Parathyroid adenoma (tissue), 2 donors: ENCODE measurements at regions not wholly inside any gene's neighbourhood (a gene's known extent, or its start where the extent isn't known, plus 50 kb on each side); places are given as distances from the start of the nearest gene placed in this dataset.
A peak's percentile ranks its signal among the peaks of the same experiment; 100 is the strongest.

Experiments
- H2AFZ ChIP-seq: fragments of 300-600 bp; sonication (generic); one replicate; pipeline ENCODE4 v1.7.0; 2017; ENCODE audit warnings: antibody characterized with exemption, mild to moderate bottlenecking
- H3K27ac ChIP-seq: fragments of 300-600 bp; sonication (generic); one replicate; pipeline ENCODE4 v1.7.0; 2017
- H3K27me3 ChIP-seq: fragments of 300-600 bp; sonication (generic); one replicate; pipeline ENCODE4 v1.7.0; 2017; ENCODE audit warnings: low read length; ENCODE audit not compliant: control insufficient read depth, insufficient read depth
- H3K36me3 ChIP-seq: fragments of 300-600 bp; sonication (generic); one replicate; pipeline ENCODE4 v1.7.0; 2017; ENCODE audit warnings: low read length; ENCODE audit not compliant: control insufficient read depth, insufficient read depth
- H3K4me1 ChIP-seq: fragments of 300-600 bp; sonication (generic); one replicate; pipeline ENCODE4 v1.7.0; 2017; ENCODE audit warnings: control low read depth
- H3K4me2 ChIP-seq: fragments of 300-600 bp; sonication (generic); one replicate; pipeline ENCODE4 v1.7.0; 2017; ENCODE audit warnings: low read length
- H3K4me3 ChIP-seq: fragments of 300-600 bp; sonication (generic); one replicate; pipeline ENCODE4 v1.7.0; 2017; ENCODE audit warnings: low read depth, low read length
- H3K79me2 ChIP-seq: fragments of 300-600 bp; sonication (generic); one replicate; pipeline ENCODE4 v1.7.0; 2017; ENCODE audit warnings: control low read depth
- H3K9ac ChIP-seq: fragments of 300-600 bp; sonication (generic); one replicate; pipeline ENCODE4 v1.7.0; 2017; ENCODE audit warnings: mild to moderate bottlenecking
- H3K9me3 ChIP-seq: fragments of 300-600 bp; sonication (generic); one replicate; pipeline ENCODE4 v1.7.0; 2017; ENCODE audit warnings: low read length; ENCODE audit not compliant: control insufficient read depth
- CTCF ChIP-seq: fragments of 300-600 bp; sonication (generic); IDR thresholded peaks from one replicate; pipeline ENCODE4 v1.7.0; 2017; ENCODE audit warnings: antibody characterized with exemption, mild to moderate bottlenecking
- donor health status: primary hyperparathyroidism.

DNA sequence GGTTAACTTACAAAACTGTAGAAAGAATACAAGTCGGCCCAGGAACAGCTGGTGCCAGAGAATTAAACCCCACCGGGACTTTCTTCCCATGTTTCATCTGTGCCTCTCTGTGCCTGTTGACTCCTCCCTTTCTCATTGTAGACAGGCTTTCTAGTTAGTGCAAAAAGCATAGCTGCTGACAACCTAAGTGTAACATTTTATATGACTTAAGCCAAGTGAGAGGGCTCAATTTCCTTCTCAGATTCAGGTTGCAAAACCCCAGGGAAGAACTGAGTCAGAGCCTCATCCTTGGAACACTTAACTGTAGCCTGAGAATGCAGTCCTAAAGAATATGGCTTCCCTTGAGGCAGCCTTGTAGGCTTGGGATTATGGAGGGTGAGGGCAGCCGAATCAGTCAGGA lies 302.5 kb upstream of the AZI2 start:
- H3K27ac ChIP-seq = no peak overlapping the region
- H3K79me2 ChIP-seq = no peaks in the 10 kb centered on the region
- H3K9me3 ChIP-seq = no peaks in the 10 kb centered on the region
- no peaks in the 10 kb centered on the region for H3K27me3 ChIP-seq
- H3K9ac ChIP-seq = no peak overlapping the region
- no peak overlapping the region for H3K4me2 ChIP-seq
- no peak overlapping the region for H2AFZ ChIP-seq
- no peaks in the 10 kb centered on the region for H3K36me3 ChIP-seq
- no peak for TF ChIP-seq CTCF
- H3K4me1 ChIP-seq = no peaks in the 10 kb centered on the region
- no peak overlapping the region for H3K4me3 ChIP-seq

- no peak overlapping the region for H3K4me3 ChIP-seq
- H3K9ac ChIP-seq = no peak overlapping the region
- H3K36me3 ChIP-seq = no peaks in the 10 kb centered on the region
- H3K4me2 ChIP-seq = no peak overlapping the region
- H3K27ac ChIP-seq = no peak overlapping the region
- no peak for TF ChIP-seq CTCF
- H3K27me3 ChIP-seq = no peaks in the 10 kb centered on the region
- H3K79me2 ChIP-seq = no peaks in the 10 kb centered on the region
- H2AFZ ChIP-seq = no peak overlapping the region
- no peaks in the 10 kb centered on the region for H3K4me1 ChIP-seq
- no peaks in the 10 kb centered on the region for H3K9me3 ChIP-seq
Measured at GRCh38 chr3:28664123-28664522, 315.5 kb upstream of the AZI2 start.

DNA sequence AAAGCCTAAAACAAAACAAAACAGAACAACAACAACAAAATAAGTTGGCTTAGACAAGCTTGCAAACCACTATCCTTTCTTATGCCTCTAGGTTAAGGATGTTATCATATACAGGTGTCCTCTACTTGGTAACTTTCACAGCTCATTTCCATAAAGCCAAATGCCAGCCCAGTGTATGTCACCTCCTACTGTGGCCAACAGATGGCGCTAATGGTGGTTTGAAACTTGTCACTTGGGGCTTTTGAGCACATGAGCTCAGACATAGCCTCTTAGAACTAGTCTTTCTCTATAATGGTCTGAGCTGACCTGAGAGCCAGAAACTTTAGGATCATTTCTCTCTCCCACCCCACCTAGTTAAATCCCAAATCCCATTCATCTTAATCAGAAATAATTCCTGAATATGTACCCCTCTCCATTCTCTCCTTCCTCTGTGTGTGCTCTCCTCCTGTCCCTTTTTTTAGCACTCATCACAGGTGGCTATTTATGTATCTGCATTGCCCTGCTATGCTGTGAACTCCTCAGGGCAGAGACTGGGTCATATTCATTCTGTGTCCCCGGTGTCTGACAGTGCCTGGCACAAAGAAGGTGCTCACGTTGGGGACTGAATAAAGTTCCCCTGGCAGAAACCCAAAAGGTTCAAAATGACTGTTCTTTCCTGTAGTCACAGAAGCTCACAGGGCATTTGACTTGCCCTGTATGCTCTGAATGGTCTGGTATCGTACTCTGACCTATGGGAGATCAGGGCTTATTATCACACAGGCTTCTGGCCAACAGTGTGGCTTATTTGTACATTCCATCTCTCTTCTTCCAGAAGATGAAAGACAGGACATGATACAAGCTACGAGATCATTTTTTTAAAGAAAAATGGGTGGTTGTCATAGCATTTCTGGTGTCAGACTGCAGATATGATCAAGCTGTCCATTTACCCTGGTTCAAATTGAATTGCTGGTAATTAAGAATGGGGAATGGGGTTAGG lies 319.3 kb upstream of the AZI2 start:
- H3K9ac ChIP-seq = no peak overlapping the region
- peak; percentile 45 for TF ChIP-seq CTCF
- no peak overlapping the region for H3K4me3 ChIP-seq
- no peak overlapping the region for H3K27ac ChIP-seq
- no peaks in the 10 kb centered on the region for H3K36me3 ChIP-seq
- H3K4me2 ChIP-seq = no peak overlapping the region
- H3K79me2 ChIP-seq = no peaks in the 10 kb centered on the region
- H3K4me1 ChIP-seq = no peaks in the 10 kb centered on the region
- no peaks in the 10 kb centered on the region for H3K9me3 ChIP-seq
- H2AFZ ChIP-seq = no peak overlapping the region
- H3K27me3 ChIP-seq = no peaks in the 10 kb centered on the region

- Histone ChIP-seq H3K4me1 (no peaks in the 10 kb centered on the region), H3K27ac (no peak overlapping the region), H2AFZ (no peak overlapping the region), H3K9me3 (no peaks in the 10 kb centered on the region), H3K9ac (no peak overlapping the region), H3K4me3 (no peak overlapping the region), H3K79me2 (no peaks in the 10 kb centered on the region), H3K4me2 (no peak overlapping the region), H3K27me3 (no peaks in the 10 kb centered on the region), H3K36me3 (no peaks in the 10 kb centered on the region)
- no peak for TF ChIP-seq CTCF
Measured at GRCh38 chr3:28669870-28670269, 321.2 kb upstream of the AZI2 start.

DNA sequence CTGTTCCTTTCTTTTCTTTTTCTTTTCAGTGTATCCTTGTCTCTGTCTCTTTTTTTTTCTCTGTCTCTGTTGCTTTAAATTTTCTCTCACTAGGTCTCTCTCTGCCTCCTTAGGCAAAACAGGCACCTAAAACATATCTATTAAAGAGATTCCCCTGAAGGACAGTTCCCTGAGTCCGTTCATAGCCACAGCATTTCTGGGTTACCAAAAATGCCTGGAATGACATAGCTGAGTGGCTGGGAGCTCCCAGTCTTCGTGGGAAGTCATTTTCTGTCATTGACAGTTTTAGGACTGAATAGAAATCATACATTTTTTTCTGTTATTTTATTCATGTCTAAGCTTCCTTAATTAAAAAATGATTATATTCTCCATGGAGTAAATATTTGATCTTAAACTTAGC lies 323.8 kb upstream of the AZI2 start:
- no peaks in the 10 kb centered on the region for H3K27me3 ChIP-seq
- no peaks in the 10 kb centered on the region for H3K9me3 ChIP-seq
- no peaks in the 10 kb centered on the region for H3K4me1 ChIP-seq
- no peak overlapping the region for H3K4me3 ChIP-seq
- TF ChIP-seq CTCF = no peak
- no peak overlapping the region for H3K9ac ChIP-seq
- no peaks in the 10 kb centered on the region for H3K36me3 ChIP-seq
- no peak overlapping the region for H2AFZ ChIP-seq
- no peak overlapping the region for H3K4me2 ChIP-seq
- no peaks in the 10 kb centered on the region for H3K79me2 ChIP-seq
- no peak overlapping the region for H3K27ac ChIP-seq
